Neuron (in vitro differentiated cells): ENCODE measurements at regions not wholly inside any gene's neighbourhood (a gene's known extent, or its start where the extent isn't known, plus 50 kb on each side); places are given as distances from the start of the nearest gene placed in this dataset.
"Not testable (repeated sequence)": the region's sequence is repeated elsewhere in the genome, so short reads cannot be mapped to it uniquely, and the experiment has no call there.

Experiments used
- H2AFZ ChIP-seq: one replicate; pipeline ENCODE4 v1.6.1; 2013; ENCODE audit warnings: low read depth, mild to moderate bottlenecking, inconsistent platforms, low read length, moderate library complexity
- H3K27me3 ChIP-seq: one replicate; pipeline ENCODE4 v1.6.1; 2013; ENCODE audit warnings: low read length; ENCODE audit not compliant: insufficient read depth
- H3K36me3 ChIP-seq: one replicate; pipeline ENCODE4 v1.6.1; 2013; ENCODE audit warnings: low read length; ENCODE audit not compliant: insufficient read depth
- H3K4me1 ChIP-seq: one replicate; pipeline ENCODE4 v1.6.1; 2013; ENCODE audit warnings: low read length; ENCODE audit not compliant: insufficient read depth
- H3K4me3 ChIP-seq: 2 replicates; pipeline ENCODE4 v1.5.1; 2013; ENCODE audit warnings: mild to moderate bottlenecking, low read length, moderate library complexity
- H3K9me3 ChIP-seq: one replicate; pipeline ENCODE4 v1.6.1; 2013; ENCODE audit warnings: low read length

- peak overlapping the region; percentile 45 for H3K4me3 ChIP-seq
- H3K27me3 ChIP-seq = no peaks in the 10 kb centered on the region
- peaks cover 29% of the 10 kb centered on the region for H3K4me1 ChIP-seq
Measured at GRCh38 chr4:140237616-140238350, 83.8 kb upstream of the MAML3 start.

DNA sequence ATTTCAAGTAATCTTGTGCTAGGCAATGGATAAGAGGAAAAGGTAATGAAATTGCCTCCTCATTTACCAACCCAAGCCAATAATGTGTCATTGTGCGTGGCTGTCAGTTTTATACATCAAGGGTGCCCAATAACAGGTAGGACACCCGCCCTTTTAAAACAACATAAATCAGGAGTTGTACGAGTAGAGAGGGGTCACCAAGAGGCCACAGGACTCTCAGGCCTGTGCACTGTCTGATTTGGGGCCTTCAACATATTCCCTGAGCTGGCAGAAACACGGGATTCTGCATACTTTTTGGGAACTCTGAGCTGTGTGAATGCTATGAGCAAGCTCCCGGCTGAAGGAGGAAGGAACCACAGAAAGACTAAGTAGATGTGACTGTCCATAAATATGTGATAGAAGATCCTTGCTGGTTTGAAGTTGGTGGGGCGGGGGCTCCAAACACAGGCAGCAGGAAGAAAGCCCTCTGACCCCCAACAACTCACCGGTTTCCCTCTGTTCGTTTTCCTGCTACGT, 82.7 kb upstream of the MAML3 start:
- H3K4me1 ChIP-seq = peaks cover 29% of the 10 kb centered on the region
- peak overlapping the region; percentile 45 for H3K4me3 ChIP-seq
- no peaks in the 10 kb centered on the region for H3K9me3 ChIP-seq
- H3K27me3 ChIP-seq = no peaks in the 10 kb centered on the region
- no peaks in the 10 kb centered on the region for H3K36me3 ChIP-seq
- peak overlapping the region; percentile 65 for H2AFZ ChIP-seq

More at GRCh38 chr4:140237616-140238350, 83.8 kb upstream of the MAML3 start:
- Histone ChIP-seq H3K9me3 (no peaks in the 10 kb centered on the region), H3K36me3 (no peaks in the 10 kb centered on the region), H2AFZ (peak overlapping the region; percentile 65)

DNA sequence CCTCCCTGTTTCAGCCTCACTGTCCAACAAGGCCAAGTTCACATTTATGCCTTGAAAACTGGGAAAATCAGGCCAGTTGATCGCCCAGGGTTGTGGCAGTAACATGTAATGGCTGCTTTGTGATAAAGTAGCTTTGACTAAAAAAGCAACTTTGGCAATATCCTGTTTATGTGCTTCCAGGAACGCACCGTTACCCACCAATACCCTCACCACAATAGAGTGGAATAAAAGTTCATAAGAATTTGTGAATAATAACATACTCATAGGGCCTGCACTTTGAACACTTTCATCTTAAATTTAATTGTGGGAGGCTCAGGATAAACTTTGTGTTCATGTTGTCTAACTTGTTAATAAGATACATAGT, 80.7 kb upstream of the MAML3 start:
- H3K4me1 ChIP-seq = peaks cover 29% of the 10 kb centered on the region

DNA sequence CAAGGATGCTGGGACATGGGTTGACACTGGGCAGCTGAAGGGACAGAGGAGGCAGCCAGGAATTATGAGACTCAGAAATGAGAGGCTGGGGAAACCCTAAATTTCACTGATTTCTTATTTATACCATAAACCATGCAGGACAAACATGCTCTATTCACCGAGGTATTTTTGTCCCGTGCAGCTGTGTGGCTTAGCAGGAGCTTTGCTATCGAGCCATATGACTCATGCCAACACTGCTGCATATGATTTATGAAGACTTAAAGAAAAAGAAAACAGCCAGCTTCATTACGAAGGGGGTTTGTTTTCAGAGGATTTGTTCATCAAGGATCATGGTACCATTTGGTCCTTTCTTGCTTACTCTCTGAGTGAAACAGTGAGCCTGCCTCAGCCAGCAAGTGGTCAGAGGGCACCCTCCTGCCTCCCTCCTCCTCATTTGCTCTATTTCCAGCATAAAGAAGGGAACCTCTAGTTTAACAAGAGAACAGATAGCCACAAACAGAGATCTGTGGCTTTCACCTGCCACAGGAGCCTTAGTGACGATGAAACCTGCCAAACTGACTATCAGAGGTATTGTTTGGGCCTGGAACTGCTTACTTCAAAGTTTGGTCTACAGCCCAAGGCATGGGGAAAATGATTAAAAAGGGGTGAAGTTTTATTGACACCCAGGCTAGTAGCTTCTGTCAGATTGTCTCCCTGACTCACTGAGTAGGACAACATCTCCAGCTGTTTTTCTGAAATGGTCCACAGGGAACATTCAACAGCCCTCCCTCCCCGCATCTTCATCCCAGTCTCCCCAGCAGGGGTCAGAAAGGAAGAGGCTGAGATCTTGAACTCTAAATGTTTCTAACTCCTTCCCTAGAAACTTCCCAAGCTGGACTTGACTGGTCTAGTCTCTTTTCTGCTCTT, 80.1 kb upstream of the MAML3 start:
- no peaks in the 10 kb centered on the region for H3K9me3 ChIP-seq
- H3K4me3 ChIP-seq = no peak overlapping the region
- H3K4me1 ChIP-seq = peaks cover 24% of the 10 kb centered on the region
- H3K27me3 ChIP-seq = no peaks in the 10 kb centered on the region
- H2AFZ ChIP-seq = no peak overlapping the region
- H3K36me3 ChIP-seq = no peaks in the 10 kb centered on the region

More for the DNA sequence above, 80.7 kb upstream of the MAML3 start:
- no peaks in the 10 kb centered on the region for H3K9me3 ChIP-seq
- H3K4me3 ChIP-seq = no peak overlapping the region
- no peaks in the 10 kb centered on the region for H3K27me3 ChIP-seq
- H2AFZ ChIP-seq = no peak overlapping the region
- H3K36me3 ChIP-seq = no peaks in the 10 kb centered on the region

GRCh38 chr4:140229881-140230280, 75.9 kb upstream of the MAML3 start:
- H3K4me3 ChIP-seq = no peak overlapping the region
- H3K9me3 ChIP-seq = no peaks in the 10 kb centered on the region
- no peaks in the 10 kb centered on the region for H3K27me3 ChIP-seq
- no peaks in the 10 kb centered on the region for H3K36me3 ChIP-seq
- no peaks in the 10 kb centered on the region for H3K4me1 ChIP-seq
- no peak overlapping the region for H2AFZ ChIP-seq

- no peak overlapping the region for H3K4me3 ChIP-seq
- no peaks in the 10 kb centered on the region for H3K36me3 ChIP-seq
- no peak overlapping the region for H2AFZ ChIP-seq
- no peaks in the 10 kb centered on the region for H3K27me3 ChIP-seq
- no peaks in the 10 kb centered on the region for H3K9me3 ChIP-seq
- H3K4me1 ChIP-seq = no peaks in the 10 kb centered on the region
Measured at GRCh38 chr4:140227286-140227685, 73.3 kb upstream of the MAML3 start.

DNA sequence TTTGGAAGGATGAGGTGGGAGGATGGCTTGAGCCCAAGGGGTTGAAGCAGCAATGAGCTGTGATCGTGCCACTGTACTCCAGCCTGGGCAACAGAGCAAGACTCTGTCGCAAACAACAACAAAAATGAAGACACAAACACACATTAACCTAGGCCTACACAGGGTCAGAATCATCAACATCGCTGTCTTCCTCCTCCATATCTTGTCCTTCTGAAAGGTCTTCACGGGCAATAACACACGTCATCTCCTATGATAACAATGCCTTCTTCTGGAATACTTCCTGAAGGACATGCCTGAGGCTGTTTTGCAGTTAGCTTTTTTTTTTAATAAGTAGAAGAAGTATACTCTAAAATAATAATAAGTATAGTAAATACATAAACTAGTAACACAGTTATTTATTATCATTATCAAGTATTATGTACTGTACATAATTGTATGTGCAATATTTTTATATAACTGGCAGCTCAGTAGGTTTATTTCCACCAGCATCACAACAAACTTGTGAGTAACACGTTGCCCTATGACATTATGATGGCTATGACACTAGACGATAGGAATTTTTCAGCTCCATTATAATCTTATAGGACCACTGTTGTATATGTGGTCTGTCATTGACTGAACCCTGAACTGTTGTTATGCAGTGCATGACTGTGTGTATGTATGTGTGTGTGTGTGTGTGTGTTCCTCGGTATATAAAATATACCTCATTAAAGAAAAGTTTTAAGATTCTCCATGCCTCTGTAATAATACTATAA, 69.2 kb upstream of the MAML3 start:
- H3K27me3 ChIP-seq = no peaks in the 10 kb centered on the region

DNA sequence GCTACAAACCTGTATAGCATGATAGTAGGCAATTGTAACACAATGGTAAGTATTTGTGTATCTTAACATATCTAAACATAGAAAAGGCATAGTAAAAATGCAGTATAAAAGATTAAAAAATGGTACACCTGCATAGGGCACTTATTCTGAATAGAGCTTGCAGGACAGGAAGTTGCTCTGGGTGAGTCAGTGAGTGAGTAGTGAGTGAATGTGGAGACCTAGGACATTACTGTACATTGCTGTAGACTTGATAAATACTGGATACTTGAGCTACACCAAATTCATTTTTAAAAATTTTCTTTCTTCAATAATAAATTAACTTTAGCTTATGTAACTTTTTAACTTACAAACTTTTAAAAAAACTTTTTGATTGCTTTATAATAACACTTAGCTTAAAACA, 68.2 kb upstream of the MAML3 start:
- H3K36me3 ChIP-seq = no peaks in the 10 kb centered on the region
- H3K4me1 ChIP-seq = peaks cover 7% of the 10 kb centered on the region
- H3K9me3 ChIP-seq = no peaks in the 10 kb centered on the region
- H3K4me3 ChIP-seq = no peak overlapping the region
- H3K27me3 ChIP-seq = no peaks in the 10 kb centered on the region
- H2AFZ ChIP-seq = no peak overlapping the region

More for the DNA sequence above, 69.2 kb upstream of the MAML3 start:
- Histone ChIP-seq H3K4me1 (peaks cover 7% of the 10 kb centered on the region), H3K4me3 (no peak overlapping the region), H3K9me3 (no peaks in the 10 kb centered on the region), H2AFZ (no peak overlapping the region), H3K36me3 (no peaks in the 10 kb centered on the region)

DNA sequence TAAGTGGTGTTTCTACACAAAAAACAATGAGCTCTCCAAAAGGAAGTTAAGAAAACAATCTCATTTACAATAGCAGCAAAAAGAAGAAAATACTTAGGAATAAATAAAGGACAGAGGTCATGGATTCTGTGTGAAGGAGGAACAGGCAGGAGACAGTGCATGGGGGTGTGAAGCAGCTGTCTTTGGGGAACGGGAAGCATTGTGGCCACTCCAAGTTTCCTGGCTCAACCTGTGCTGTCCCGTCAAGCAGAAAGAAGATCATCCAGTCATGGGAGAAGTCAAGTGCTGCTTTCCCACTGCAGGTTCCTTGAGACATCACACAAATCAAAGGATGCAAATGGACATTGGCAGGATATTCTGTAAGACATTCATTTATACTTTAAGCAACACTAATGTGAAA, 66.1 kb upstream of the MAML3 start:
- Histone ChIP-seq H2AFZ (no peak overlapping the region), H3K9me3 (no peaks in the 10 kb centered on the region), H3K36me3 (no peaks in the 10 kb centered on the region), H3K4me1 (peaks cover 7% of the 10 kb centered on the region), H3K4me3 (no peak overlapping the region), H3K27me3 (no peaks in the 10 kb centered on the region)

GRCh38 chr4:140219567-140219966, 65.6 kb upstream of the MAML3 start:
- Histone ChIP-seq H3K9me3 (no peaks in the 10 kb centered on the region), H3K36me3 (no peaks in the 10 kb centered on the region), H3K4me1 (peaks cover 7% of the 10 kb centered on the region), H3K27me3 (no peaks in the 10 kb centered on the region), H2AFZ (no peak overlapping the region), H3K4me3 (no peak overlapping the region)

- not testable (repeated sequence) for H3K4me1 ChIP-seq, H3K27me3 ChIP-seq, H3K4me3 ChIP-seq, H2AFZ ChIP-seq, H3K9me3 ChIP-seq, H3K36me3 ChIP-seq
Measured at GRCh38 chr4:140219070-140219469, 65.1 kb upstream of the MAML3 start.

DNA sequence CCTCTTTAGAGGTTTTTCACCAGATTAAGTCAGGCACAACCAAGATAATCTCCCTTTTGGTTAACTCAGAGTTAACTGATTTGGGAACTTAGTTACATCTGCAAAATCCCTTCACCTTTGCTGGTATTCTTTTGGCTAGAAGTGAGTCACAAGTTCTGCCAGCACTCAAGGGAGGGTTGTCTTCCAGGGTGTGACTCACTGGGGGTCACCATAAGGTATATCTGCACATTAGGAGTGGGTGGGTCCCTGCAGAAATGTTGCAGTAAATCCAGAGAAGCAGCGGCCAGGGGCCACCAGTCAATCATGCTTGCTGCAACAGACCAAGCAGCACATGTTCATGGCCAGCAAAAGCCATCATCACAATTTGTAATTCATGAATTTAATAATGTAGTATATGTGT, 59.8 kb upstream of the MAML3 start:
- Histone ChIP-seq H3K4me1 (no peaks in the 10 kb centered on the region), H3K9me3 (no peaks in the 10 kb centered on the region), H3K27me3 (peaks cover 7% of the 10 kb centered on the region), H3K4me3 (no peak overlapping the region), H3K36me3 (no peaks in the 10 kb centered on the region), H2AFZ (no peak overlapping the region)

- no peak overlapping the region for H3K4me3 ChIP-seq
Measured at GRCh38 chr4:140213116-140213515, 59.1 kb upstream of the MAML3 start.

More at GRCh38 chr4:140213116-140213515, 59.1 kb upstream of the MAML3 start:
- Histone ChIP-seq H3K36me3 (no peaks in the 10 kb centered on the region), H3K27me3 (peaks cover 7% of the 10 kb centered on the region), H3K4me1 (no peaks in the 10 kb centered on the region), H2AFZ (no peak overlapping the region), H3K9me3 (no peaks in the 10 kb centered on the region)
